ENCODE measurements at regions not wholly inside any gene's neighbourhood (a gene's known extent, or its start where the extent isn't known, plus 50 kb on each side); places are given as distances from the start of the nearest gene placed in this dataset.

DNA sequence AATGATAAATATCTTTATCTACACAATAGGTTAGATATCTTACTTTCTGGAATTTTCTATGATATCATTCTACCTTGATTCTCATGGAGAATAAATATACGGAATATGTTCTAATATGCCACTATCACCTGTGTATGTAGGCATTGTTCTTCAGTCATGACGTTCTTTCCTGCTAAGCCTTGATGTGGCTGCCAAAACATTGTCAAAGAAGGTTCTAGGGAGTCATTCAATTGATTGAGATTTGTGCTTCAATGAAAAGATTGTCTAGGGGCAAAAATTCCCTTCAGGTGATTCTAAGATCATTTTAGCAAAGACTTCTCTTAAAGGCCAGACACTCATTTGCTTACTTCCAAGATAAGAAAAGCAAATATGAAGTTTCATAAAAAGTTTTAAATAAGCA lies 118.1 kb downstream of the MAT2B start:
- no peak for DNase-seq

DNA sequence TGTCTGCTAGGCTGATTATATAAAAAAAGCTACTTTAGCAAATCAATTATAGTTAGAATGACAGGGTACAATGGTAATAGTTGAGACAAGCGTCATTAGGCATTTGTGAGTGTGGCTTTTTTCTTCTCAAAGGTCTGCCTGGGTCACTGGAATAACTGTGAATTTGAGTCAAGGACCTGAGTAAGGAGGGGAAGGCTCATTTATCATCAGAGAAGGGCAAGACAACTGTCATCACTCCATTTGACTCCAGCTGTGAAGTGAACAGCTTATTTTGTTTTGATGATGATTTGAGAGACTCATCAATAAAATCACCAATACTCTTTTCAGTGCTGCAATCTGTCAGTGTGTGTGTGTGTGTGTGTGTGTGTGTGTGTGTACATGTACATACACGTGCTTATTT lies 118.6 kb downstream of the MAT2B start:
- DNase-seq, result peak in 1 of 2 experiments; percentile 5

DNA sequence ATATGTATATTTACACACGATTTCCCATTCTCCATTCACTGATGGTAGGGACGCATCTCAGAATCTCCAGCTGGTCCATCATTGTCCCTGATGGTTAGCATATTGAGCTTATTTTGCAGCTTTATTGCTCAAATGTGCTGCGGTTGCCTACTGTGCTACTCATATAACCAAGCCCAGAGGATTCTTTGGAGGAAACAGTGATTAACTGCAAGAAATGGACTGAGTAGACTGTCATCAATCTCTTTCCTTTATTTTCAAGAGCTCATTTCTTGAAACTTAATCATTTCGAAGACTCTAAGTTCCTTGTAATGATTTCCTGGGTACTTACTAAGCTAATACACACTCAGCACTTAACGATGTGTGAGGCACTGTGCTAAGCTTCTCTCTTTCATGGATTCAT lies 119.0 kb downstream of the MAT2B start:
- DNase-seq, result peak in 1 of 2 experiments; percentile 4

DNA sequence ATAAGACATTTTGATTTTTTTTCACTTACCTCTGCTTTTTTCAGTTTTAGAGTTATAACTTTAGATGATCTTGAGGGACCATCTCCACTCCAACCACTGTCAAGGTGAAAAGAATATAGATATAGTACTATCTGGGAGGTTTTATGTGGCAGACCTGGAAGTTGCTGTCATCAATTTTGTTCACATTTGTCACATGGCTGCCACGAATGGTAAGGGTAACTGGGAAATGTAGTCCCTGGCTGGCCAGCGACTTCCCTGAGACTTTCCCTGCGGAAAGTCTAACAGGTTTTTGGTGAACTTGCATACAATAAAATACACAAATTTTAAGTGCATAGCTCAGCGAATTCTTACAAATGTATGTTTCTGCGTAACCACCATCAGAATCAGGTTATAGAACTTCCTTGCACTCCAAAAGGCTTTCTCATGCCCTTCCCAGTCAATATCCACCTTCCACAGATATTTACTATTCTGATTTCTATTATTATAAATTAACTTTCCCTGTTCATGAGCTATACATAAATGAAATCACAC lies 121.5 kb downstream of the MAT2B start:
- no peak for DNase-seq

- peak in 1 of 2 experiments; percentile 45 for DNase-seq
Observed at GRCh38 chr5:163631856-163632255, 126.4 kb downstream of the MAT2B start.

- DNase-seq, result peak; percentile 17 to 75
Observed at GRCh38 chr5:163633926-163634460, 128.6 kb downstream of the MAT2B start.

GRCh38 chr5:163635631-163636030 lies 130.2 kb downstream of the MAT2B start:
- DNase-seq, result no peak

DNA sequence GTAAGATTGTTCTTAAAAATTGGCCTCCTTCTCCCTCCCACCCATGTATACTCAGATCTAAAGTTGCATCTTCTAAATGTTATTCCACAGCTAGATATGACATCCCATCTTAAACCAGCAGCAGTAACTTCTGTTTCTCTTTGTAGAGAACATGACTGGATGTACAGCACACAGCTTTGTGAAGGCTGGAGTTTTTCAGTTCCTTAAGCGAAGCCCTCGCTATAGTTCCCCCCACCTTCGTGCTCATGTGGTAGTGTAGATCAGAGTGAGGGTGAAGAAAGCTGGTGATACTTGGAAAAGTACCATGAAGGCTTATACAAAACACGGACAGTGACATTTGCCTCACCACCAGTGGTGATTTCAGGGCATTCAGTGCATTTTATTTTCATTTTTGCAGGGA lies 137.5 kb downstream of the MAT2B start:
- DNase-seq, result no peak

DNA sequence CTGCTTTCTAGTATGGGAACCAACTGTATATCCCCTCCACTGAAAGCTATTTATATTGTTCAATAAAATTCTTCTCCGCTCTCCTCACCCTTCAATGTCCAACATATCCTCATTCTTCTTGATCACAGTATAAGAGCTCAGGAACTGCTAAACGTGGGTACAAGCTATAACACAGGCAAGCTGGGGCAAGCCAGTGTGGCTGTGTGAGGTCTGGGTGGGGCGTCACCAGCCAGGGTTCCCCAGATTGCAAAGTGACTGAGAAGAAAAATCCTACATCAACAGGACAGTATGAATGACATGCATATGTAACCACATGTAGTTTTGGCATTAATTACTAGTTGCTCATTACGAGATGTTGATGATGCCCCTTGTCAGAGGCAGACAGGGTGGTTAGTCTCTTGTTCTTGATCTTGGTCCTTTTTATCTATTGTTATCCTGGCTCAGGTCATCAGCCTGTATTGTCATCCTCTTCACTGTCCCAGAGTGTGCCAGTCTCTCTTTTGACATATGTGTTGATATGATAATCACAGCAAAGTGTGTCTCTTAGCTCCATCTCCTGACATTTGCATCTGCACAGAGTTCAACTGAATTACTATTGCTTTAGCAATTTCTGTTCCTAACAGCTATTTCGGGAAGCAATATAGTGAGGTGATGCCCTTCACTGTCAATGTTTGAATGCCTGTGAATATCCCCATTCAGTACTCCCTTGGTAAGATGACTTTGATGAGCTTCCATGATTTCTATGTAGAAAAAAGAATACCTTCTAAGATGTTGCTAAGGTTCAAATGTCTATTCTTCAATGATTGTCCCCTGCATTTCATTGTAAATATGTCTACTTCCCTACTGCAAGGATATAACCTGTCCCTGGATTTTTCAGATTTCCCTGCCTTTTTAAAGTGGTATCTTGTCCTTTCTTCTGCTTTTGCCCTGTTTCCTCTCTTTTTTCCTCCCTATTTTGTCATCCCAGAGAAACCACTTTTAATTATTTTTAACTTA lies 140.3 kb downstream of the MAT2B start:
- peak in 1 of 2 experiments; percentile 21 for DNase-seq

- DNase-seq, result peak; percentile 79 to 93
Observed at GRCh38 chr5:163649514-163649913, 144.1 kb downstream of the MAT2B start.

GRCh38 chr5:163653526-163653925 lies 148.1 kb downstream of the MAT2B start:
- no peak for DNase-seq

DNA sequence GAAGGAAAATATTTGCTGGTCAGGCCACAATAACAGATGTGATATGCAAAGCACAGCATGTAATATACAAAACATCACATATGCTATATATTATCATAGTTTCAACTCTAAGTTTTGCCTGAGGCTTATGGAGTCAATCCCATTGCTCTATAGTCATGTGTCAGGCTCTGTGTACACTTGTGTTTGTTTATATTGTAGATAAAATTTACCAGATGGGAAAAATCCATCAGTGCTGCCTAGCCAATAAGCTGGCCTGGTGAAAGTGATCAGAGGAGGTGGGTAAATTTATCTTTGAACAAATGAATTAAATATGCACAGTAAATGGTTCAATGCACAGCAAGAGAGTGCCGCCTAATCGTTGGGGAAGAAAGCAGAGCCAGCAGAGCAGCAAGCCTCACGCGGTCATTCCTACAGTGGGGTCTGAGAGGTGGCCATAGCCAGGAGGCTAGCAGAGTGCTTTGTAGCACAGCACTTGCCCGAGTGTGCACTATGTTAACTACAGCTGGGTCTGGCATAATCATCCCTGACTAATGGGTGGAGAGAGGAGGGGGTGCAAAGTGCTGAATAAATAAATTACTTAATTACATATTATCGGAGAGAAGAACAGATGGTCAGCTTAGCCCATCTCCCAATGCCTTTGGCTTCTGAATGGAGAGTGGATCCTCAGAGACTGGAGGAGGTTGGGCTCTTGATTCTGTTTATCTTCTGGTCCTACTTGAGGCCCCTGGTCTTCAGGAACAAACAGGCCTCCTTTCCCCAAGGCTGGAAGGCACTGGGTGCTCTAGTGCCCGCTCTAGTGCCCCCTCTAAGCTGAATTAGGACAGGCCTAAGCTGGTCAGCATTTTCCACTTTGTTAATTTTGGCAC lies 153.5 kb downstream of the MAT2B start:
- peak; percentile 91 to 97 for DNase-seq

- DNase-seq, result no peak
Observed at GRCh38 chr5:163659568-163659902, 154.1 kb downstream of the MAT2B start.

DNA sequence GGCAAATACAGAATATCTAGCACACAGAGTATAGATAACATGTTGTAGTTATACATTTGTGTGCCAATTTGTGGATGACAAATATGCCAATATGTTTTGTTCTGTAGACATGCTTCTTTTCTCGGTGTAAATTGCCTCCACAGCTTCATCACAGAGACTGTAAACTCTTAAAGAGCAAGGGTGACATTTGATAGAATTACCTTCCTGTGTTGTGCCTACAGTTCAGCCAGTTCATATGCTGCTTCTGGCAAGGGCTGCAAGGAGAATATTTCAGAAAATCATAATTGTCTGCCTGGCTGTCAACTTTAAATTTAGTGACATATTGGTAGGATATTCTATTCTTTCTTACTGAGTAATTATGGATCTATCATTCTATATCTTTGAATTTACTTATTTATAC lies 155.1 kb downstream of the MAT2B start:
- no peak for DNase-seq

GRCh38 chr5:163661360-163661759 lies 155.9 kb downstream of the MAT2B start:
- no peak for DNase-seq

GRCh38 chr5:163670036-163670435 lies 164.6 kb downstream of the MAT2B start:
- DNase-seq, result no peak

DNA sequence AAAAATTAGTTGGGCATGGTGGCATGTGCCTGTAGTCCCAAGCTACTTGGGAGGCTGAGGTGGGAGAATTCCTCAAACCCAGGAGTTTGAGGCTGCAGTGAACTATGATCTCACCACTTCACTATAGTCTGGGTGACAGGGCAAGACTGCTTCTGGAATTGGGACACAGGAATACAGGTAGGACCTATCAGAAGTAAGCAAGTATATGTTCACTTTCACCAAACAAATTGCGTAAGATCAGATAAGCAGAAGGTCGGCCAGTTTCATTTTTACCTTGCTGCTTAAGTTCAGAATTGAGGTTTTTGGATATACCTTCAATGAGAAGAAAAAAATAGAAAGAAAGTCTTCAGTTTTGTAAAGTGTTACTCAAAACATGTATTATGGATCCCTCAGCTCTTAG lies 171.7 kb downstream of the MAT2B start:
- DNase-seq, result no peak

- DNase-seq, result no peak
Observed at GRCh38 chr5:163682234-163682633, 176.8 kb downstream of the MAT2B start.

GRCh38 chr5:163687414-163687813 lies 182.0 kb downstream of the MAT2B start:
- no peak for DNase-seq

- no peak for DNase-seq
Observed at GRCh38 chr5:163692091-163692490, 186.7 kb downstream of the MAT2B start.

DNA sequence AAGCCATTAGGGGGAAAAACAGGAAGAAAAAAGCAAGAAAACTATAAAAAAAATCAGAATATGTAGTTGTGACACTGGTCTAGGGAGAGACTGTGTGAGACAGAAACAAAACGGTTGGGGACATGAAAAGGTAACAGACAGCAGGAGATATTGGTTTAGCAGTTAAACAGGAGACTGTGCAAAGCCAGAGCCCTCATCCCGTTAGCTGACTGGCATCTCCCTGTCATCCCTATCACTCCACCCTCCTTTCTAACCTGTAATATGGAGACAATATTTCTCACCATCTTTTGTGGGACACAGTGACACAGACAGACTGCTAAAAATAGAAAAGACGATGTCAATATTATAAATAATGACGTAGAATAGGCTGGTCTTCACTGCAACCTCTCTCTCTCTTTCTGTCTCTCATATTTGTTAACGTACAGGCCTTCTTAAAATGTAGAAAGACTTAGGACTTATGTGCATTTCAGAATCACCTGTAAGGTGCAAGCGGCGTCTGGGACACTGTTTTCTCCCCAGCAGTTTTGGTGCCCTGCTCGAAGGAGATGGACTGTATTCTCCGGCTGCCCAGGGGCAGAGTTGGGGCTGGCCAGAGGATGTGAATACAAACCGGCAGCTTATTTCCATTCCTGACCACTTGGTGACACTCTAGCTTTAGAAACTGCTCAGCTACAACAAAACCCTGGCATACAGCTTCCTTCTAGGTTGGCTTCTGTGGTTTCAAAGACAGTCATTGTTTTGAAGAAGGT lies 190.6 kb downstream of the MAT2B start:
- DNase-seq, result peak; percentile 22 to 75

- no peak for DNase-seq
Observed at GRCh38 chr5:163696579-163696887, 191.1 kb downstream of the MAT2B start.

Measured in NCI-H524 (cell line).